Thoracic aorta (tissue), 2 donors: ENCODE measurements at regions not wholly inside any gene's neighbourhood (a gene's known extent, or its start where the extent isn't known, plus 50 kb on each side); places are given as distances from the start of the nearest gene placed in this dataset.

Experiments
- ATAC-seq: fragments of 150-250 bp; one replicate; pipeline ENCODE4 v1.8.0; 2017; ENCODE audit warnings: low read depth; ENCODE audit not compliant: insufficient number of reproducible peaks, low FRiP score
- DNase-seq: peaks from one replicate; pipeline ENCODE4 v3.0.0-alpha.2; 2020; ENCODE audit warnings: low spot score
- H3K27ac ChIP-seq, 2 donors: fragments of 200-600 bp; sonication (generic); 1 replicate in 1 of 2; 2 replicates in 1 of 2; pipeline ENCODE4 v1.5.1; 2016; ENCODE audit warnings: mild to moderate bottlenecking in 2 of 2, moderate library complexity in 2 of 2
- H3K27me3 ChIP-seq: fragments of 200-600 bp; sonication (generic); replicated peaks from 2 replicates; pipeline ENCODE4 v1.6.0; 2016; ENCODE audit warnings: mild to moderate bottlenecking; ENCODE audit not compliant: insufficient read depth
- H3K36me3 ChIP-seq: fragments of 200-600 bp; sonication (generic); one replicate; pipeline ENCODE4 v1.5.1; 2016
- H3K4me1 ChIP-seq, 2 donors: fragments of 200-600 bp; sonication (generic); 1 replicate in 1 of 2; 2 replicates in 1 of 2; pipeline versions ENCODE4 v1.5.1 to v1.6.0; 2016; ENCODE audit warnings: low read depth in 2 of 2, mild to moderate bottlenecking in 1 of 2; ENCODE audit not compliant: control insufficient read depth in 1 of 2
- H3K4me3 ChIP-seq: fragments of 200-600 bp; sonication (generic); 2 replicates; pipeline ENCODE4 v1.5.1; 2016; ENCODE audit warnings: mild to moderate bottlenecking
- H3K9me3 ChIP-seq: fragments of 200-600 bp; sonication (generic); 2 replicates; pipeline ENCODE4 v1.5.1; 2016
- TF ChIP-seq, protein P1 (sequence below): fragments of 200-600 bp; sonication (generic); IDR thresholded peaks from one replicate; pipeline ENCODE4 v1.5.1; 2019; ENCODE audit warnings: antibody characterized with exemption

DNA sequence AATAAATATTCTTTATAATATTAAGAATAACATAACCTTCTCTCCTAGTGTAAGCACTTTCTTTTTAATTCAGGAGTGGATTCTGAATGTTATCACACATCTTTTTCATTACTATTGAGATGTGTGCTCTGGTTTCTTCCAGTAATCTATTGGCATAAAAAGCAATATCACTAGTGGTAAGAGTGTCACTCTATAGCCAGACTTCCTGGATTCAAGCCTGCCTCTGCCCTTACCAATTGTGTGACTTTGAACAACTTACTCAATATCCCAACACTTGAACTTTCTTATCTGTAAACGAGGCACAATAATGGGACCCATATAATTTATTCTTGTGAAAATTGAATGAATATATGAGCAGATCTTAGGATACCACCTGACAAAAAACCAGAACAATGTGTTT, 71.0 kb downstream of the SEM1 start:
- Histone ChIP-seq H3K36me3 (no peaks in the 10 kb centered on the region), H3K4me1 (no peaks in the 10 kb centered on the region), H3K9me3 (no peaks in the 10 kb centered on the region), H3K4me3 (no peak overlapping the region), H3K27me3 (no peaks in the 10 kb centered on the region), H3K27ac (no peak overlapping the region)
- DNase-seq, result no peak
- TF ChIP-seq, protein P1, sequence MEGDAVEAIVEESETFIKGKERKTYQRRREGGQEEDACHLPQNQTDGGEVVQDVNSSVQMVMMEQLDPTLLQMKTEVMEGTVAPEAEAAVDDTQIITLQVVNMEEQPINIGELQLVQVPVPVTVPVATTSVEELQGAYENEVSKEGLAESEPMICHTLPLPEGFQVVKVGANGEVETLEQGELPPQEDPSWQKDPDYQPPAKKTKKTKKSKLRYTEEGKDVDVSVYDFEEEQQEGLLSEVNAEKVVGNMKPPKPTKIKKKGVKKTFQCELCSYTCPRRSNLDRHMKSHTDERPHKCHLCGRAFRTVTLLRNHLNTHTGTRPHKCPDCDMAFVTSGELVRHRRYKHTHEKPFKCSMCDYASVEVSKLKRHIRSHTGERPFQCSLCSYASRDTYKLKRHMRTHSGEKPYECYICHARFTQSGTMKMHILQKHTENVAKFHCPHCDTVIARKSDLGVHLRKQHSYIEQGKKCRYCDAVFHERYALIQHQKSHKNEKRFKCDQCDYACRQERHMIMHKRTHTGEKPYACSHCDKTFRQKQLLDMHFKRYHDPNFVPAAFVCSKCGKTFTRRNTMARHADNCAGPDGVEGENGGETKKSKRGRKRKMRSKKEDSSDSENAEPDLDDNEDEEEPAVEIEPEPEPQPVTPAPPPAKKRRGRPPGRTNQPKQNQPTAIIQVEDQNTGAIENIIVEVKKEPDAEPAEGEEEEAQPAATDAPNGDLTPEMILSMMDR, result no peak
- no peak for ATAC-seq

DNA sequence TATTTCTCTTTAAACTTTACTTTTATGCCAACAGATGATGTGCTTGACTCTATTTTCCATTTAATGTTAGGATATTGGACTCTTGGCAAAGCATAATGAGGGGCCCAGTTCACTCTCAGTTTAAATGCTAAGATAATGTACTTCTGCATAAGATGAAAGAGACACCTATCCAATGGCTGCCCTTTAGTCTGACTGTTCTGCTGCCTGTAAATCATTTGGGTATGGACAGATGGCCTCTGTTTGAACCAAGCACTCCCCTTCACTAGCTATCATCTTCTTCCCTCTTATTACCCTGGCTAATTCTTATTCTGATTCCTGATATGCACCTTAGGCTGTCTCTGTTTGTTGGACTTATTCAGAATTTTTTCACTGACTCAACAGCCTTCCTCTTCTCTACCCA, 72.1 kb downstream of the SEM1 start:
- no peaks in the 10 kb centered on the region for H3K9me3 ChIP-seq
- no peak overlapping the region for H3K4me3 ChIP-seq
- H3K36me3 ChIP-seq, result no peaks in the 10 kb centered on the region
- H3K27ac ChIP-seq, result no peak overlapping the region
- no peak for ATAC-seq
- no peaks in the 10 kb centered on the region for H3K27me3 ChIP-seq
- DNase-seq, result no peak
- no peaks in the 10 kb centered on the region for H3K4me1 ChIP-seq
- TF ChIP-seq, protein P1, result no peak

- DNase-seq, result no peak
- Histone ChIP-seq H3K27ac (no peak overlapping the region), H3K4me3 (no peak overlapping the region), H3K36me3 (no peaks in the 10 kb centered on the region), H3K9me3 (no peaks in the 10 kb centered on the region), H3K27me3 (no peaks in the 10 kb centered on the region), H3K4me1 (no peaks in the 10 kb centered on the region)
- no peak for ATAC-seq
- TF ChIP-seq, protein P1, result no peak
Observed at GRCh38 chr7:96636979-96637378, 72.7 kb downstream of the SEM1 start.

GRCh38 chr7:96636342-96636860, 73.2 kb downstream of the SEM1 start:
- no peaks in the 10 kb centered on the region for H3K36me3 ChIP-seq
- no peaks in the 10 kb centered on the region for H3K27me3 ChIP-seq
- TF ChIP-seq, protein P1, result no peak
- ATAC-seq, result no peak
- H3K9me3 ChIP-seq, result no peaks in the 10 kb centered on the region
- no peak overlapping the region for H3K27ac ChIP-seq
- no peak overlapping the region for H3K4me3 ChIP-seq
- no peaks in the 10 kb centered on the region for H3K4me1 ChIP-seq
- DNase-seq, result no peak

GRCh38 chr7:96629884-96630283, 79.8 kb downstream of the SEM1 start:
- TF ChIP-seq, protein P1, result no peak

More at GRCh38 chr7:96629884-96630283, 79.8 kb downstream of the SEM1 start:
- Histone ChIP-seq H3K9me3 (peaks cover 4% of the 10 kb centered on the region), H3K27me3 (no peaks in the 10 kb centered on the region), H3K27ac (no peak overlapping the region), H3K36me3 (no peaks in the 10 kb centered on the region), H3K4me3 (no peak overlapping the region), H3K4me1 (no peaks in the 10 kb centered on the region)
- ATAC-seq, result no peak
- DNase-seq, result no peak
